Posterior vena cava (tissue), 2 donors: ENCODE measurements at regions not wholly inside any gene's neighbourhood (a gene's known extent, or its start where the extent isn't known, plus 50 kb on each side); places are given as distances from the start of the nearest gene placed in this dataset.

Experiments
- DNase-seq: peaks from one replicate; pipeline ENCODE4 v3.0.0-alpha.2; 2020; ENCODE audit warnings: low spot score
- intact Hi-C, 2 donors: fragments of 100-400 bp; cut with DNase I; formaldehyde crosslinking; loops; one replicate each; pipeline versions ENCODE4 v1.14.1 to v1.14.2; 2022 to 2023
- donor health status: DM: yes; HTN: yes; CAD: no.
- donor health status: DM: yes; HTN: yes; CAD: no.

DNA sequence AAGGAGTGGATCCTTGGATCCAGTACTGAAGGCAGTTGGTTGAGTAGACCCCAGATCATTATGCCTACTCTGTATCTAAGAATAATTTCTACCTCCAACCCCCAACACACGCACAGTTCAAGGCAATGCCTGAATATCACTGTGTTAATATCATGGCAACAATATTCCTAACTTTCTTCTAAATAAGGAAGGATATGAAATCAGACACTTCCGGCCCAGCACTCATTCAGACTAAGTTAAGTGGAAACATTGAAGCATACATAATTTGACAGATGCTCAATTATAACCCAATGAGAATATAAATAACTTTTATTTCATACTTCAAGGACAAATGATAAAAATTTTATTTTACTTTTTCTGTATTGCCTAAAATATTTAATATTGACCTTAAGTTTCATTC lies 153.6 kb upstream of the COL3A1 start:
- intact Hi-C loops = no loop called here
- DNase-seq = no peak

DNA sequence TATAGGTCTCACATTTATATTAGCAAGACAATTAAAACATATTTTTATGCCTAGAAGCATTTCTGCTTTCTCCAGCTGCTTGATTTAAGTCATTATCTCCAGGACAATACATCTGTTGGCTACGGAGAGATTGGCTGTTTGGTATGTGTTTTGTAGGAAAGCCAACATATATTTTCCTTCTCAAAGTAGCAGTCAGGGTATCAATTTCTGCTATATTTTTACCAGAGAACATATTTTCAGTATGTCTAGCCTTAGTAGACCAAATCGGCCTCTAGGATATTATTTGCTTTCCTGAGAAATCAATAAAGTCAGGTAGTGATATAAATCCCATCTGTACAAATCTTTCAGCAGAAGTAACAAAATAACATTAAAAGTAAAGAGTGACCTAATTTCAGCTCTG lies 150.0 kb upstream of the COL3A1 start:
- DNase-seq = no peak
- intact Hi-C loops = no loop called here

- intact Hi-C loops = no loop called here
Observed at GRCh38 chr2:188833331-188833730, 140.8 kb upstream of the COL3A1 start.

DNA sequence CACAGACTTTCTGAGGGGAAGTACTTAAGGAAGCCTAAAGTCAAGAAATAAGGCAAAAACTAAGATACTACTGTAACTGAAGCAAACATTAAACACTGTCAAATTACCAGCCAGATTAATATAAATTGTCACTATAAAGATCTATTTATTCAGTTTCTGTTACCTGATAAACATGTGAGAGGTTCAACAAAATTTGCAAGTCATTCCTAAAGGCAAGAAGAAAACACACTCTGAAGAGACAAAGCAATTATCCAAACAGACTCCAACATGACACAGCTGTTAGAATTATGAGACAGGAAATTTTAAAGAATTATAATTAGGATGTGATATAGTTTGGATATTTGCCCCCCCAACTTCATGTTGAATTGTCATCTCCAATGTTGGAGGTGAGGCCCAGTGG lies 140.4 kb upstream of the COL3A1 start:
- no peak for DNase-seq
- intact Hi-C loops = no loop called here

More at GRCh38 chr2:188833331-188833730, 140.8 kb upstream of the COL3A1 start:
- DNase-seq = no peak

- intact Hi-C loops = no loop called here
- DNase-seq = no peak
Observed at GRCh38 chr2:188835006-188835405, 139.2 kb upstream of the COL3A1 start.

GRCh38 chr2:188835821-188836220 lies 138.4 kb upstream of the COL3A1 start:
- intact Hi-C loops = no loop called here
- no peak for DNase-seq

DNA sequence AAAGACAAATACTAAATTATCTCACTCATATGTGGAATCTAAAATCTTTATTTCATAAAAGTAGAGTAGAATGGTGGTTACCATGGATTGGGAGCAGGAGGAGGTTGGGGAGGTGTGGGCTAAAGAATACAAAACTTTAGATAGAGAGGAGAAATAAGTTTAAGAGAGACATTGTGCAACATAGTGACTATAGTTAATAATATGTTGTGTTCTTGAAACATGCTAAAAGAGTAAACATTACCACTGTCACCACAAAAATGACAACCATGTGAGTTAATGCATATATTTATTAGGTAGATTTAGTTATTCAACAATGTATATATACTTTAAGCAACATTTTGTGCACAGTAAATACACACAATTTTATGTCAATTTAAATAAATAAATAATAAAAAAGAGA lies 128.5 kb upstream of the COL3A1 start:
- DNase-seq = no peak
- intact Hi-C loops = no loop called here

- no peak for DNase-seq
- intact Hi-C loops = no loop called here
Observed at GRCh38 chr2:188848887-188849435, 125.2 kb upstream of the COL3A1 start.

- intact Hi-C loops = no loop called here
Observed at GRCh38 chr2:188850786-188851185, 123.4 kb upstream of the COL3A1 start.

DNA sequence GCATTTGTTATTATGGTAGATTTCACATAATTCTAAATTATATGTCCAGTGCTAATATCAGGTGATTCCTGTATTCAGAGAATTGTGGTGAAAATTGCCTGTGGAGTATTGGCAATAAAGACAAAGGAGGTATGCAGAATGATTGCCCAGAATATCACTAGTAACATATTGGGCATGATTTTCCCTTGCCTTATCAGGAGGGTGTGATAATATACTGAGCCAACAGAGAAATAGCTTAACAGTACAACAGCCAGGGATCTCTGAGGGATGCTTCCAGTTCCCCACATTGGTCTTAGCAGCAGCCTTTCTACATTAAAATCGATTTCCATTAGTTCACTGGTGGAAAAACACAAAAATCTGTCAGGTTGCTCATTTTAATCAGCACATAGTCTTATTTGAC lies 122.9 kb upstream of the COL3A1 start:
- DNase-seq = no peak
- intact Hi-C loops = no loop called here

More at GRCh38 chr2:188850786-188851185, 123.4 kb upstream of the COL3A1 start:
- DNase-seq = no peak

- no peak for DNase-seq
- intact Hi-C loops = no loop called here
Observed at GRCh38 chr2:188851826-188852225, 122.3 kb upstream of the COL3A1 start.

- DNase-seq = no peak
- intact Hi-C loops = no loop called here
Observed at GRCh38 chr2:188852772-188853171, 121.4 kb upstream of the COL3A1 start.

- DNase-seq = no peak
- intact Hi-C loops = no loop called here
Observed at GRCh38 chr2:188853307-188853706, 120.9 kb upstream of the COL3A1 start.

DNA sequence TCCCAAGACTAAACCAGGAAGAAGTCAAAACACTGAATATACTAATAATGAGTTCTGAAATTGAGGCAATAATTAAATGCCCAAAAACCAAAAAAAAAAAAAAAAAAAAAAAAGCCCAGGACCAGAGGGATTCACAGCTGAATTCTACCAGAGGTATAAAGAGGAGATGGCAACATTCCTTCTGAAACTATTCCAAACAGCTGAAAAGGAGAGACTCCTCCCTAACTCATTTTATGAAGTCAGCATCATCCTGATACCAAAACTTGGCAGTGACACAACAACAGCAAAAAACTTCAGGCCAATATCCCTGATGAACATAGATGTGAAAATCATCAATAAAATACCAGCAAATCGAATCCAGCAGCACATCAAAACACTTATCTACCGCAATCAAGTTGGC lies 108.5 kb upstream of the COL3A1 start:
- DNase-seq = no peak
- intact Hi-C loops = no loop called here

- DNase-seq = no peak
- intact Hi-C loops = no loop called here
Observed at GRCh38 chr2:188869550-188869949, 104.6 kb upstream of the COL3A1 start.

DNA sequence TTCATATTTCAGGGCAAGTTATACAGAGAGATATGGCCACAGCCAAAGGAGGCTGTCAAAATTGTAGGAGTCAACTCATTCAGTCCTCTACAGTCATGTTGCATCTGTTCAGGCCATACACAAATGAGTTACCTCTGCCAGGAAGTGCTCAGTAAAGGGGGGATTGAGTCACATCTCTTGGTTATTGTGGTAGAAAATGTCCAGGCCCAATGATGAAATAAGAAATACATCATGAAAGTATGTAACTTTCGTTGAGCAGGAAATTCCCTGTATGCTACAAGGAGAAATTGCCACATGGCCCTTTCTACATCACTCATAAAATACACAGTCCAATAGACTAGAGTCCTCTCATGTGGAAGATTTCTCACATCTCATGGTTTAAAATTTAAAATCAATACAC lies 103.9 kb upstream of the COL3A1 start:
- DNase-seq = no peak
- intact Hi-C loops = no loop called here

GRCh38 chr2:188875104-188875503 lies 99.1 kb upstream of the COL3A1 start:
- no peak for DNase-seq
- intact Hi-C loops = no loop called here

GRCh38 chr2:188878716-188879115 lies 95.5 kb upstream of the COL3A1 start:
- no peak for DNase-seq
- intact Hi-C loops = no loop called here

DNA sequence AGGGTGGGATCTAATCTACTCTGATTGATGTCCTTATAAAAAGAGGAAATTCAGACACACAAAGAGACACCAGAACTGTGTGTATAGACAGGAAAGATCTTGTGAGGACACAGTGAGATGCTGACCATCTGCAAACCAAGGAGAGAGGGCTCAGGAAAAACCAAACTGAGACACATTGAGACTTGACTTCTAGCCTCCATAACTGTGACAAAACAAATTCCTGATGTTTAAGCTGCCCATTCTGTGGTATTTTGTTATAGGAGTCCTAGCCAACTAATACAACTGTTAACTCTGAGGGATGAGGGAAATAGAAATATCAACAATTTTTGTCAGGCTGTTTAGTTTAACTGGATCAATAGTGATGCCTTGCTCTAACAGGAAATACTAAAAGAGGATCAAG lies 93.4 kb upstream of the COL3A1 start:
- no peak for DNase-seq
- intact Hi-C loops = no loop called here

DNA sequence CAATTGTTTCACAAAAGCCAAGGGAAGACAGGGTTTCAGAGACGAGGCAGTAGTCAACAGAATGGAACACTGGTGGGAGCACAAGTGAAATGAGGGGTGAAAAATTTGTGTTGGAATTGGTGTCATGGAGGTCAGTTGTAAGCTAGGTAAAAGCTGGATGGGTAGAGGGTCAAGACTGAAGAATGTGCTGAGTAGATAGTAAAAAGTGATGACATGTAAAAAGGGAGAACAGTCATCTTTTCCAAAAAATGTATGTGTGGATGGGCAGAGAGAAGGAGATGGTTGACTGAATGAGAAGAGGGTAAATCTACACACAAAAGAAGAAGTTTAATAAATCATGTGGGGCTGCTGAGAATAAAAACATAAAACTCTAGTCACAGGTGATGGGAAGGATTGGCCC lies 92.7 kb upstream of the COL3A1 start:
- DNase-seq = no peak
- intact Hi-C loops = no loop called here

DNA sequence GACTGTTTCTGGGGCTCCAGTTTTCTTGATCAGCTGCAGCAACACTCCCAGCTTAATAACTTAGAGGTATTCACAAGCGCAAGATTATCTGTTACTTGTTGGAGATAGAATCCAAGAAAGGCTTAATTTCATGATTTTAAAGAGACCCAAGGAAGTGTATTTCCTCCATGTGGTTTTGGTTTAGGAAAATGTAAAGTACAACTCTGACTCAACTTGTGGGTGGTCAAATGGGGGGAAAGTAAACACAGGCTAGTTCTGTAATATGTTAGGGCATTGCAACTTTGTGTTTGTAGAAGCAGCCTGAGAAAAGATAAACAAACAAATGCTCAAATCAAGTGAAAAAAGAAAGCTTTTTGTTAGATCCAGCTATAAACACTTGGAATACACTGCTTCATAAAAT lies 90.1 kb upstream of the COL3A1 start:
- no peak for DNase-seq
- intact Hi-C loops = no loop called here

DNA sequence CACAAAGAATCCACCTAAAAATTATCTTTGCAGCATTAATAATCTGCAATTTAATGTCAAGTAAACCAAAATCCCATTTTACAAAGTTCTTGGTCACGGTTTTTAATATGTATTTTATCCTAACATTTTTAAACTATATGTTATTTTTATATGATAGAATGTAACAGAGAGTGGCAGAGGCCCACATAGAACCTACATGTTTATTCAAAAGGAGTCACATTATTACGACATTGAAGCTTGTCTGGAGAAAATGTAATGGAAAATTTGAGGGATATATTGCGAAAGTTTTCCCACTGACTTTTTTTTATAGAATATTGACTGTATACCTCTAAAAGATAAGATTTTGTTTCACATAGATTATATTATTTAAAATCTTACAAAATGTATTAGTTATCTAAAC lies 89.7 kb upstream of the COL3A1 start:
- no peak for DNase-seq
- intact Hi-C loops = no loop called here
